Nucleus accumbens (tissue), 56 donors: ENCODE measurements at regions not wholly inside any gene's neighbourhood (a gene's known extent, or its start where the extent isn't known, plus 50 kb on each side); places are given as distances from the start of the nearest gene placed in this dataset.
"Not testable (repeated sequence)": the region's sequence is repeated elsewhere in the genome, so short reads cannot be mapped to it uniquely, and the experiment has no call there.

Experiments
- DNase-seq, 56 donors: peaks; one replicate each; lab custom pipeline; 2025; lab: John Stamatoyannopoulos, UW

DNA sequence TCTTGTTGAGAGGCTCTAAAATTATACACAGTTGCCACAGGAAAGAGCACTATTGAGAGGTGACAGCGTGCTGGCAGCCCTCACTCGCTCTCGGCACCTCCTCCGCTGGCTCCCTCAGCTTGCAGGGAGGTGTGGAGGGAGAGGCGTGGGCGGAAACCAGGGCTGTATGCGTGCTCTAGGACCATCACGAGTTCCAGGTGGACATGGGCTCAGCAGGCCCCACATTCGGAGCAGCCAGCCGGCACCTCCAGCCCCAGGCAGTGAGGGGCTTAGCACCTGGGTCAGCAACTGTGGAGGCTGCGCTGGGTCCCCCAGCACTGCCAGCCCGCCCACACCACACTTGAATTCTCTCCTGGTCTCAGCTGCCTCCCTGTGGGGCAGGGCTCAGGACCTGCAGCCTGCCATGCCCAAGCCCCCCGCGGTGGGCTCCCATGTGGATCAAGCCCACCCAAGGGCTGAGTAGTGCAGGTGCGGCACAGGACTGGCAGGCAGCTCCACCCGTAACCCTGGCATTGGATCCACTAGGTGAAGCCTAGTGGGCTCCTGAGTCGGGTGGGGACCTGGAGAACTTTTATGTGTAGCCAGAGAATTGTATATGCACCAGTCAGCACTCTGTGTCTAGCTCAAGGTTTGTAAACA is 460.6 kb upstream of the ALCAM start:
- no peak for DNase-seq

DNA sequence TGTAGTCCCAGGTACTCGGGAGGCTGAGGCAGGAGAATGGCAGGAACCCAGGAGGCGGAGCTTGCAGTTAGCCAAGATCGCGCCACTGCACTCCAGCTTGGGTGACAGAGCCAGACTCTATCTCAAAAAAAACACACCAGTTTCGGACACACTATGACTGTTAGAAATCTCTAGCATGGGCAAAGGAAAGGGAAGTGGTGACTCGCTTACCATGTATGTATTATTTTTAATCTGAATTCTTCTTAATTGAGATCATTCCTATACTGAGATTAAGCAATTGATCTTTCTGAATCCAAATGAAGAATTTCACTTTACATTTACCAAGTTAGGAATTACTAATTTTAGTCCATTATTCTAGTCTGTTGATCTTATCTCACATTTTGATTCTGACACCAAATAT is 459.2 kb upstream of the ALCAM start:
- DNase-seq: no peak

DNA sequence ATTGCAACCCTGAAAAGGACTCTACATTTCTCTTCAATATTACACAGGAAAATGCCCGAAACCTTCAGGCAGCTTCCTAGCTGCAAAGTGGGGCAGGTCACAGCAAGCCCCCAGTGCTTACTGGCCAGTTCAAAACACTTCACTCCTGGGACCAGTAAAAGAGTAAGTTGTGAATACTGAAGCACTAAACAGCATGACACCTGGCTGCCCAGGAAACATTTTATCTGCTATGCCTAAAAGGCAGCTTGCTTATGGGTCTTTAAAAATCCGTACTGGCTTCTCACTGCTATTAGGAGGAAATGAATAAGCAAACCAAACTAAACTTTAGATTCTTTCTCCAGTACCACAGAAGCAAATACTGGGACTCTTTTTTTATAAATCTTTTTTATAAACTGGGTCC is 457.9 kb upstream of the ALCAM start:
- no peak for DNase-seq

DNA sequence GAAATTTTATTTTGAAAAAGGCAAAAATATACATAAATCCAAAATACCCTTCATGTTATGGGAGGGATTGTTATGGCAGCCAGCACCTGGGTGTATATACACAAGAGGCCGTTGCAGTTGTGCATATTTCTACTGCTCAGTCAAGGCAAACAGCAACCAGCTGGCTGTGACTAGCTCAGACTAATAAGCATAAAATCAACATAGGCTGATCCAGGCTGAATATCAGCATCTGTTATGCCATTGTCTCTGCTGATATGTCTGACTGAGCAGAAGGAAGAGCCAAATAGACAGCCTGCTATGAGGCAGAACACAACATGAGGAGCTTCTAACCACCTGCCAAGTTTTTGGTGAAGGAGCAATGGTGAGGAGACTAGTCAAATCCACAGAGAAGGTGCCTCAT is 457.5 kb upstream of the ALCAM start:
- DNase-seq: no peak

DNA sequence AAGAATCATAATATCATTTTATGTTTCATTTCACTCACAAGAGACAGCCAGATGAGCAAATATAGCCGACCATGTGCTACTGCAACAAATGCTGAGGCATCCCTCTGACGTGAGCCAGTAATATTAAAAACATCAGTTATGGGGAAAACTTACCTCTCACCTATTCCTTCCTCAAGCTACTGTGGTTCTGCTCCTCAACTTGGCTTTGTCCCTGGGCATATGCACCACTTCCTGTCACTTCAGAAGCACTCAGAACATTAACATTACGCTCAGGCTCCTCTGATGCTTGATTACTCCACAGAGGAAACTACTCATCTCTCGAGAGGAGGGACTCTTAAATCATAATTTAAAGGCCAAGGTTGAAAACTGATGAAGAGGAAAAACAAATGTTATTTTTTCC is 457.0 kb upstream of the ALCAM start:
- DNase-seq: no peak

DNA sequence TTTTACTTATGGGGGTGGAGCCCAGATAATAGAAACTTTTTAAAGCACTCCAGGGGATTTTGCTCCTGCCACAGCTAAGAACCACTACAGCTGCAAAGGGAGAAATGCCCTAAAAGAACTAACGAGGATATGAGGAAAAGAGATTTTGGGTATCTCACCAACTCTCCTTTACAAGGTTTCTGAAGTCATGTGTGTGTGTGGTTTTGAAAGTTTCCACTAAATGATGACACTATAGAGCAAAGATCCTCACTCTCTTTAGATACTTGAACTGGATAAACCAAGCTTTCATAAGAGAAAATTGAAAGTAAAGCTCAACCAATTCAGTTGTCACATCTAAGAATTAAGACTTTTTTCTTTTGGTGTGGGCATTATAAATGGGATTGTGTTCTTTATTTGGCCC is 455.3 kb upstream of the ALCAM start:
- DNase-seq: no peak

DNA sequence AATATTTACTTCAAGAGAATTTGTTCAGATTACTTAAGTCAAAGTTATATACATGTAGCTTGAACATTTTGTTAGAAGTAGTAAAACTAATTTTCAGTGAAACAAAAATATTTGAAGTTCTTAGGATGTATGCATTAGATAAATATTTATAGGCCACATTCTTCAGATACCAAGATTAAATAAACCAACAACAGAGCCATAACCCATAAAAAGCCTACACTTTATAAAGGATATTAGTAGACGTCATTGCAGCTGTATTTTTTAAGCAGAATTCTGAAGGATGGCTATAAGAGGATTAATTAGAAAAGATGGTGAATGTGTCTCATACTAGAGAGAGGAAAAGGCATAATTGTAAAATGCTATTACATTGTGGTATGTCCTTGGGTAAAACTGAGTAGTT is 449.7 kb upstream of the ALCAM start:
- no peak for DNase-seq

DNA sequence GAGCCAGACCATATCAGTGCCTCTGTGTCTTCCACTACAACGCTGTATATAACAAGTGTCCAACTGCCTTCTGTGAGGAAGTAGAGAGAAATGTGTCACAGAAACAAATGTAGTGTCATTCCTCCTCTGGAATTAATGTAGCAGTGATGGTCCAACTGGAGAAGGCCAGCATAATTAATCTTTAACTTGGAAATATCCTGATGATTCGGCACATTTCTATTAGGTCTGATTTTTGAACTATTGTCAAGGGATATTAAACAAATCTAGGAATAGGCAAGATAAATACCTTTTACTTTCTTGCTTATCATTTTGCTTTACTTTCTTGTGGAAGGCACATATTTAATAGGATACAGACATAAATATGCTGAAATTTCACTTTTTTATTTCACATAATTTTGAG is 446.2 kb upstream of the ALCAM start:
- no peak for DNase-seq

DNA sequence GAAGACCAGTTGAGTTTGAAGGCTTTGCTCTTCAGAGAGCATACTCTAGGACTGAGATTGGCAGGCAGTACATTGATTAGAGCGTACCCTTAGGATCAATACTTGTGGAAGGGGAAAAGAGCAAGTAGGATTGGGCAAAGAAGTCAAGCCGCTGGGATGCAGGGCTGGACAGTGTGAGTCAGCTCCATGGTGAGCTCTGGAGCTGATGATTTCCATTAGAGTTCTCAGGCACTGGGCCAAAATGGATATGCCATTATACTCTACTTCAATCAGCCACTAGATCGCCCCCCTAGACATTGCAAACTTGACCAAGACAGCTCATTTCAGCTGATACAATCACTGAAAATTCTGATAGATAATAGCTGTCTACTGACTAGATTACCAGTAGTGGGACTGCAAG is 432.7 kb upstream of the ALCAM start:
- DNase-seq: no peak

DNA sequence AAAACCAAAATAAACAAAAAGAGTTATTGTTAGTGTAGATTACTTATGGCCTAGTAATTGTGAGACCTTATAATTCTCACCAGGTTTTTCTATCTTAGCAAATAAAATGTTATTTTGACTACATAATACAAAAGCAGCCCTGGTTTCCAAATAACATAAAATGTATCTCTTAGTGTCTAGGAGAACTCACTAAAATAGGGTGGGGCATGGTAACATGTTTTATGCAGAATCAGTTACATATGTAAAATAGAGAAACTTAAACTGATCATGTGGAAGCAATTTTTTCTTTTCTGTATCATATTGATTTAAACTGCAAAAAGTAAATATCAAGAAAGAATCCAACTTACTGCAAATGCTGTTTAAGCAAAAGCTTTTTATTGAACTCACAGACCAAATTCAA is 431.1 kb upstream of the ALCAM start:
- no peak for DNase-seq

DNA sequence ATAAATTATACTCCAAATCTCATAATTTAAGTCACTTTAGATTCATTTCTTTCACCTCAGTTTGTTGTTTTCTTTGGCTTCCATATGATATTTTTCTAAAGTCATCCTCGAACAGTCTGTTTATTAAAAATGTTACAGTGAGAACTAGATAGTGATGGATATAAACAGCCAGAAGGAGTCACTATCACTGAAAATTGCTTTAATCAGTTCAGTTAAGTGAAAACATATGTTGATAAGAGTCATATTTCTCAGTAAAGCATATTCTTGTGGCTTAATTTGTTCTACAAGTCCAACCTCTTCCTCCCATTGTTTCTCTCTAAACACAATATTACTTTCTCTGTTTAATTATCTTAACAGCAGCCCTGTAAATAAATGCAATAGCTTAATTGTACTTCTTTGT is 427.5 kb upstream of the ALCAM start:
- no peak for DNase-seq

DNA sequence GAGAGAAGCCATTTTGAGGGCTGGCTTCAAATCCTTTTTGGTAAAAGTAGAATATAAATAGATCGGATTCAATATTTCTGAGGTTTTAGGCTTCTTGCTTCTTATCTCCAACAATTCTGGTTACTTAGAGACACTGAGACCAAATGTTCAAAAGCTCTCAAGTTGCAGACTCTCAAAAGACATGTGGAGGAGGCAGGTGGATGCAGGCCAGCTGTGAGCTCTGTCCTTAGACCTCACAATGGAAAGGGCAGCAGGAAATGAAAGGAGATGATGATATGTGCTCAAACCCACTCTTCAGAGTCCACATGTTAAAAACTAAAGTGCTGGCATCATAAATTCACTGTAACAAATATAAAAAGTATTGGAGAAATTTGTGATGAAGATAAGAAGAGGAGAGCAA is 424.9 kb upstream of the ALCAM start:
- no peak for DNase-seq

DNA sequence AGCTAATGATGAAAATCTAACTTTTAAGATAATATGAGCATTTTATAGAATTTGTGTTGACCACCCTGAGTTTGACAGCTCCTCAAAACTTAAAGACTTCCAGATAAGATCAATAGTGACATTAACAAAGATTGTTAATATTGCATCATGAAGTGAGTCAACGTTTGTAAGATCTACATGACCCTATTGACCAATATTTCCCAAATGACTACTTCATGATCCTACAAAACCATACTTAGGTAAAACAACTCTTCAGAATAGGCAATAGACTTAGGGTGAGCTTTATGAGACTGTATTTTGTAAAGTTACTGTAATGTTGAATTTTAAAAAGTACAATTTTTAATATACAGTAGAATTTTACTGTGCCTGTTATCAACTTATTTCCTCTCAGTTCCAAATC is 422.7 kb upstream of the ALCAM start:
- DNase-seq: no peak

DNA sequence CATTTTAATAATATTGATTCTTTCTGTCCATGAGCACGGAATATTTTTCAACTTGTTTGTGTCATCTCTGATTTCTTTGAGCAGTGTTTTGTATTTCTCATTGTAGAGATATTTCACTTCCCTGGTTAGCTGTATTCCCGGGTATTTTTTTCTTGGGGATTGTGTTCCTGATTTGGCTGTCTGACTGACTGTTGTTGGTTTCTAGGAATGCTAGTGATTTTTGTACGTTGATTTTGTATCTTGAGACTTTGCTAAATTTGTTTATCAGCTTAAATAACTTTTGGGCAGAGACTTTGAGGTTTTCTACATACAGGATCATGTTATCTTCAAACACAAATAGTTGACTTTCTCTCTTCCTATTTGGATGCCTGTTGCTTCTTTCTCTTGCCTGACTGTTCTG is 418.8 kb upstream of the ALCAM start:
- DNase-seq: no peak

DNA sequence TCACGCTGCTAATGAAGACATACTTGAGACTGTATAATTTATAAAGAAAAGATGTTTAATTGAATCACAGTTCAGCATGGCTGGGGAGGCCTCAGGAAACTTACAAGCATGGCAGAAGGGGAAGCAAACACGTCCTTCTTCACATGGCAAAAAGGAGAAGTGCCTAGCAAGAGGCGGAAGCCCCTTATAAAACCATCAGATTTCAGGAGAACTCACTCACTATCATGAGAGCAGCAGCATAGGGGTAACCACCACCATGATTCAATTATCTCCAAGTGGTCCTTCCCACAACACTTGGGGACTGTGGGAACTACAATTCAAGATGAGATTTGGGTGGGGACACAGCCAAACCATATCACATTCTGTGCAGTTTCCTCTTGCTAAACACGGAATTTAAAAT is 416.9 kb upstream of the ALCAM start:
- not testable (repeated sequence) for DNase-seq

DNA sequence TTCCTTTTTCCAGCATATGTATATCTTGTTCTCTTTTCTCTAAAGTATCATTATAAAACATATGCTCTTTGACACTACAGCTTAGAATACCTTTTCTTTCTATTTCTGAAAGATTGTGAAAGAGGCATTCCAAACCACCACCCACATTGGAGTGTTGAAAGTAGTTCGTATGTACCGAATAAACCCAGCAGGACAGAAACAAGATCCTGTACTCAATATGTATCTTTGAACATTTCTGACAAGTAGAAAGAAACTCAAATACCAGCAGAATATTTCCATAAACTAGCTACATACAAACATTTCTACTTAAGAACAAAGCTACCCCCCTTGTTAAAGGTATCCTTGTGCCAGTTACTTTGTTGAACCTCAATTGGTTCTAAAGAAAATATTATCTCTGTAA is 415.3 kb upstream of the ALCAM start:
- no peak for DNase-seq

DNA sequence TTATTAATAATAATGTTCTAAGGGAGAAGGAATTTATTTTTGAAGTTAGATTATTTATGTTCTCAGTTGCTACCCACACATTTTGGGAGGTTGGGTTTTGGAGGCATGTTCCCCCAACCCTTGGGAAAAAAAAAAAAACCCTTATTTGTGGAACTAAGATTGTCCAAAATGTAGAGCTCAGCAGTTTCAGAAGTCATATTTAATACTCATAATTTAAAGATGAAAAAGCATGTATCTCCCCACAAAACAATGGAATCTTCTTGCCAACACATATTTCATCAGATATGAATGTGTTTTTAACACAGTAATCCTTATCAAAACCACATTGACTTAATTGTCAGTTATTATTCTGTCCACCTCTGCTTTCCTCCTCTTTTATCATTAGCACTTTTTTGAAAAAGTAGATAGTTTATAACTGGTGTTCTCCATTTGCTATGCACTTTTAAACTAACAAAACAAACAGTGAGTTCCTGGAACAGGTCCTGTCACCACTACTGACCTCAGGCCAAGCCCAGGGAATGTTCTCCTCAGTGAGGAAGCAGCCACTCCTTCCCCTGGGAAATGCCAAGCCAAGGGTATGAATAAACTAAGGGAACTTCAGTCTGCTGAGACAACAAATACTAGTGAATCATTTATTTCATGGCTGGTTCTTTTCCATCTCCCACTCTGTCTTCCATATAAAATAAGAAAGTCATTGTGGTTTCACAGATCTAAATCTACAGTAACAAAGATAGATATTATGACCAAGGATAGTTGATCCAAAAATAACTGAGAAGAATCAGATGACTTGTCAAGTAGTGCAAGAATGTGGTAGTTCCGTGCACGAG is 414.4 kb upstream of the ALCAM start:
- DNase-seq: no peak

DNA sequence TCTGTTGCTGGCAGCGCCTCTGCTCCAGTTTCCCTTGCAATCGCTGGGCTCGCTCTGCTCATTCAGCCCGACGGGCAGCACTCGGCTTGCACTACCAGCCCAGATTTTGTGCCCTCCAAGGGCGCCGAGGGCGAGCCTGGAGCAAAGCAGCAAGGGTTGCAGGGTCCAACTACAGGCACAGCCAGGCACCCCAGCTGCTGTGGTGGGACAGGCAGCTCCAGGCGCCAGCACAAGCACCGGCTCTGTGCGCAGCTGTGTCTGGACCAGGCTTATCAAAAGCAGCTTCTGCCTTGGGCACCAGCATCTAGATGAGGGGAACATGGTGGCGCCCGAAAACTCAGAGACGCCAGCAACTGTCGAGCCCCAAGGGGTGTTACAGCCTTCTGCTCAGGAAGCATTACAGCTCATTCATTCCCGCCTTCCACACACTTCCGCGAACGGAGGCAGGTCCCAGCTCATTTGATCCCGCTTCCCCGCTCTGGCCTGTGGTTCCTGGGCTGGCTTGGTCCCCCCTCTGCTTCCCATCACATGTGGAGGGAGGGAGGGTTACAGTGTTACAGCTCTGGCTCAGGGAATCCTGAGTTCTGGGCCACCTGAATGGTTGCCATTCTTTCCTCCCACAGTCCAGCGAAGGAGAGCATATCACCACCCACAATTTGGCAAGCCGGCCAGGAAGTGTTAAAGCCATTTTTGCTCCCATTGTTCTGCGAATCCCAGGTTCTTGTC is 409.9 kb upstream of the ALCAM start:
- DNase-seq: no peak

DNA sequence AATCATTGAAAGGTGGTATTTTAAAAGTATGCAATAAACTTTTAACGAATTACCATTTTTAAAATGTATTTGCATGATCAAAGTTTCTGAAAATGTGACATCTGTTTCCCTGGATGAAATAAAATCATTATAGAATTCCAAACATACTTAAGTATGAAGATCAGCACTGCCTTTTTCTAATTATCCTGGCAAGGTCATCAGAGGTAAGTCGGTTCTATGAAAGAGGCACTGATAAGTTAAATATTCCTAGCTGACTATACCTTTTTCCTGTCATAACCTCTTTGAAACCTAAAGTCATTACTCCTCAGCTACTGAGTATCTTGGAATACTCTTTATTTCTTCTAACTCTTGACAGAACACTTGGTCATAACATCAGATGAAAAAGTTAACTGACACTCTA is 406.1 kb upstream of the ALCAM start:
- DNase-seq: no peak

DNA sequence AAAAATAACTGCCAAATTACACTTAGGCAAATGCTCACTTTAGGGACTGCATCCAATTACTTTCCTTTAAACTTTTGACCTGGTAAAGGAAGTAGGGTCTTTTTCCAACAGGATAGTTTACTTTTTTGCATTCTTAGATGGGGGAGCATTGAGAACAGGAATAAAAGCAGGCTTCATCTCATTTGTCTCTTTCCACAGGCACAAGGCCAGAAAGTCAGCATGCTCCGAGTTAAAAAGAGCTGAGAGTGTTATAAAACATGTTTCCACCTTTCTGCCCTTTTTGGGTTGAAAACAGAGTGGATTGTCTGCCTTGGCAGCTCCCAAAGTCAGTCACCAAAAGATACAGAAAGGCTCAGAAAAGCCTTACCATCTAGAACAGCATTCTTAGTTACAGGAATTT is 404.9 kb upstream of the ALCAM start:
- no peak for DNase-seq

DNA sequence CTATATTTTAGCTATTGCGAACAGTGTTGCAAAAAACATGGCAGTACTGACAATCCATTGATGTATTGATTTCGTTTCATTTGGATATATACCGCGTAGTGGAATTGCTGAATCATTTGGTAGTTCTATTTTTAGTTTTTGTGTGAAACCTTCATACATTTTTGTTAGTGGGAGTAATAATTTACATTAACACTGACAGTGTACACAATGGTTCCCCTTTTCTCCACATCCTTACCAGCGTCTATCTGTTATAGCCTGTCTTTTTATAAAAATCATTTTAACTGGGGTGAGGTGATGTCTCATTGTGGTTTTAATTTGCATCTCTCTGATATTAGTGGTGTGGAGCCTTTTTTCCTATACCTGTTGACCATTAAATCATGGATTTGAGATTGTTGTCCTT is 392.4 kb upstream of the ALCAM start:
- no peak for DNase-seq

DNA sequence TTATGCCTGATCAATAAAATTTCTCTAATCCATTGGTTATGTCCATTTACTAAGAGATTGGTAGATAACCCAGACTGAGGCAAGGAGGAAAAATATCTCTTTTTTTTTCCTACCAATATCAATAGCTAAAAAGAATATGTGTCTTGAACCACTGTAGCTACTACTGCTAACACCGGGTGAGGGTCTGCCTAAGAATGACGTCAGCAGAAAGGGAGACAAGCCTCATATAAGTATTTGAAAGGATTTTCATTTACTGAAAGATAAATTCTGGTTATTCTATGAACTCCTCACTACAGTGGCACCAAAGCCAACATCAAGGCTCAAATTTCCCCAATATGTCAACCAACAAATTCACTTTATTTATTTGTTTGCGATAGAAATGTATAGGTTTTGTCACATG is 389.0 kb upstream of the ALCAM start:
- no peak for DNase-seq
